Testis (tissue), 2 donors: ENCODE measurements at regions not wholly inside any gene's neighbourhood (a gene's known extent, or its start where the extent isn't known, plus 50 kb on each side); places are given as distances from the start of the nearest gene placed in this dataset.

ENCODE experiments used
- DNase-seq: peaks from one replicate; pipeline ENCODE4 v3.0.0-alpha.2; 2019
- H3K27ac ChIP-seq, 2 donors: fragments of 200-600 bp; sonication (generic); one replicate each; pipeline ENCODE4 v1.5.1; 2019
- H3K27me3 ChIP-seq: fragments of 200-600 bp; sonication (generic); one replicate; pipeline ENCODE4 v1.5.1; 2019
- H3K36me3 ChIP-seq: fragments of 200-600 bp; sonication (generic); one replicate; pipeline ENCODE4 v1.5.1; 2017; ENCODE audit warnings: low read depth; ENCODE audit errors: missing control alignments
- H3K4me1 ChIP-seq: fragments of 200-600 bp; sonication (generic); one replicate; pipeline ENCODE4 v1.5.1; 2019
- H3K4me3 ChIP-seq, 2 donors: fragments of 200-600 bp; sonication (generic); one replicate each; pipeline ENCODE4 v1.5.1; 2017 to 2019
- H3K9me3 ChIP-seq: fragments of 200-600 bp; sonication (generic); one replicate; pipeline ENCODE4 v1.5.1; 2017
- CTCF ChIP-seq, 3 experiments: fragments of 450-650 bp in 2 of 3; fragments of 200-600 bp in 1 of 3; sonication (generic) in 1 of 3; IDR thresholded peaks; one replicate each; pipeline ENCODE4 v1.5.1; 2016 to 2019; ENCODE audit warnings: antibody characterized with exemption in 3 of 3, mild to moderate bottlenecking in 2 of 3, moderate library complexity in 1 of 3
- POLR2A ChIP-seq: fragments of 450-650 bp; IDR thresholded peaks from one replicate; pipeline ENCODE4 v1.6.1; 2017; ENCODE audit warnings: antibody characterized with exemption, mild to moderate bottlenecking, moderate library complexity
- WGBS, 2 donors: methylation state at CpG; one replicate each; pipeline ENCODE4 v1.1.5; 2018; 5-methylcytosine and 5-hydroxymethylcytosine counted together
- intact Hi-C: fragments of 100-400 bp; cut with DNase I; formaldehyde crosslinking; loops from one replicate; pipeline ENCODE4 v1.15.1; 2023; ENCODE audit warnings: low total_unique reads

DNA sequence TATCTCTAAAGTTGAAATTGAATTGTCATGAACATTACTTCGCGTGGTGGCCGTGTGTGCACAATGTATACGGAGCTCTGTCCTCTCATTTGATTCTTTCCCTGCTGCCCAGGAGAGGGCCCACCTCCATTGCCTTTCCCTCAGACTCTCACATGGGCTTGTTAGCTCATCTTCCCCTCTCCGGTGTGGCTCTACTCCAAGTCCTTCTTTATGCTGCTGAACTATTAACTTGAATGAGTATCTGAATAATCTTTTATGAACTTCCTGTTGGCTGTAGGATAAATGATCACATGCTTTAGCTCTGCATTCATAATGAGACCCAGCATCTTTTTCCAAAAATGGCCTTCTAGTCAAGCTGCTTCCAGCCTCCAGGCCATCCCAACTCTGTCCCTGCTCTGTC lies 68.8 kb upstream of the CLNK start:
- Histone ChIP-seq H3K4me3 (no peak overlapping the region), H3K27me3 (no peaks in the 10 kb centered on the region), H3K36me3 (no peaks in the 10 kb centered on the region), H3K9me3 (no peaks in the 10 kb centered on the region), H3K27ac (no peak overlapping the region), H3K4me1 (no peaks in the 10 kb centered on the region)
- WGBS, 2 donors, result 88 to 92% methylated on average over 5 of the region's 5 CpGs
- intact Hi-C loops, result no loop called here
- DNase-seq, result no peak
- no peak for TF ChIP-seq CTCF (IDR thresholded peaks at IDR 0.05)
- TF ChIP-seq POLR2A, result no peak

DNA sequence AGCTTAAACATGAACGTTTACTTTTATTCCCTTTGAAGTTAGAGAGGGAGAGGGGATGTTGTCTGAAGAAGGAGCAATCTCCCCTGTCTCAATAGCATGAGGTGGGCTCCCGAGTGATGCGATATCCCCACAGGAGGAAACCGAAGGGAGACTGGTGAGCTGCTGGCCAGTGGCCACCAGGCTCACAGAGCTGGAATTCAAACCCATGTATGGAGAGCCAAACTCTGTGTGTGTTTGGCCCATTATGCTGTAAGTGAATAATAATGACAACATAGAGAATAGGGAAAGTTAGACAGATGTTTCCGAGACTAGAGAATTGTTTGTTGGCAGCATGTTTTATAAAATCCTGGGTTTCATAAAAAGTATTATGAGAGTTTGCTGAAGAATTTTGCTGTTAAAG lies 66.1 kb upstream of the CLNK start:
- WGBS, 2 donors, result 39 to 48% methylated on average over 5 of the region's 5 CpGs
- no peaks in the 10 kb centered on the region for H3K4me1 ChIP-seq
- no peaks in the 10 kb centered on the region for H3K9me3 ChIP-seq
- intact Hi-C loops, result no loop called here
- no peak overlapping the region for H3K27ac ChIP-seq
- DNase-seq, result no peak
- H3K36me3 ChIP-seq, result no peaks in the 10 kb centered on the region
- H3K4me3 ChIP-seq, result no peak overlapping the region
- TF ChIP-seq POLR2A, result no peak
- no peak for TF ChIP-seq CTCF (IDR thresholded peaks at IDR 0.05)
- no peaks in the 10 kb centered on the region for H3K27me3 ChIP-seq

DNA sequence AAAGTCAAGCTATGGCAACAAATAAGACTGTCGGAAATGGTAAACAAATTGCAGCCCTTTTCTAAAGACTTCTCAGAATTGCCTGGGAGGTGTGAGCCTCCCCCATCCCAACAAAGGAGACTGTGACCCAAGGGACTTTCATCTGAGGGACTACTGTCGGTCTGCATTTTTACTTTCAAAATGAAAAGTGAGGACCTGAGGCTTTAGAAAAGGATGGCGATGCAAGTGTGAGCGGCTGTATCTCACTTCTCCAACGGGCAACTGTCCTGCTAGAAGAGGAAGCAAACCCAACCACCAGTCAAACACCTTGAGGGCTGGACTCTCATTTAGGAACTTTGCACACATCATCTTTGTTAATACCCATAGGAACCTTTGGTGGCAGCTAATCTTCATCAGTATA lies 62.6 kb upstream of the CLNK start:
- intact Hi-C loops, result no loop called here
- TF ChIP-seq POLR2A (no peak), CTCF (IDR thresholded peaks at IDR 0.05) (no peak)
- Histone ChIP-seq H3K9me3 (no peaks in the 10 kb centered on the region), H3K27ac (no peak overlapping the region), H3K36me3 (no peaks in the 10 kb centered on the region), H3K27me3 (no peaks in the 10 kb centered on the region), H3K4me1 (no peaks in the 10 kb centered on the region), H3K4me3 (no peak overlapping the region)
- WGBS, 2 donors, result 75 to 79% methylated on average over 5 of the region's 5 CpGs
- DNase-seq, result no peak

GRCh38 chr4:10746371-10747171 lies 62.0 kb upstream of the CLNK start:
- DNase-seq, result no peak
- WGBS, 2 donors, result 45 to 49% methylated on average over 3 of the region's 3 CpGs
- intact Hi-C loops, result no loop called here
- Histone ChIP-seq H3K9me3 (no peaks in the 10 kb centered on the region), H3K27ac (no peak overlapping the region), H3K36me3 (no peaks in the 10 kb centered on the region), H3K4me1 (no peaks in the 10 kb centered on the region), H3K4me3 (no peak overlapping the region), H3K27me3 (no peaks in the 10 kb centered on the region)
- TF ChIP-seq POLR2A, result no peak

DNA sequence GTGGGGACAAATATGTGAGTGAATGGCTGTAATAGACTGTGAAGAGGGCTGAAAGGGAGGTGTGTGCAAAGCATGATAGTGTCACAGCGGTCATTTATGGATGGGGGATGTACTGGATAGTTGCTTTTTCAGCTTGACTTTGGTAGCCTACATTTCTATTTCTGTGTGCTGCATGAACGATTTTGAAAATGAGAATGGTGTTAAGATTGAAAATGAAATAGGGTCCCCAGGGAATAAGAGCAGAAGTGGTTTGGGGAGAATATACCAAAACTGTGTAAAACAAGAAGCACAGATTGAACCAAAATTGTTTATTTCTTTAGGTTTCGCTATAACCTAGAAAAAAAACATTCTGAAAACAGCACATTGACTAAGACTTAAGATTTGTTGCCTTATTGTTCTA lies 58.8 kb upstream of the CLNK start:
- H3K36me3 ChIP-seq, result no peaks in the 10 kb centered on the region
- H3K27ac ChIP-seq, result no peak overlapping the region
- no peaks in the 10 kb centered on the region for H3K27me3 ChIP-seq
- H3K4me1 ChIP-seq, result no peaks in the 10 kb centered on the region
- DNase-seq, result no peak
- H3K4me3 ChIP-seq, result no peak overlapping the region
- 74 to 78% methylated on average over 3 of the region's 3 CpGs for WGBS, 2 donors
- no peaks in the 10 kb centered on the region for H3K9me3 ChIP-seq
- TF ChIP-seq POLR2A (no peak), CTCF (IDR thresholded peaks at IDR 0.05) (no peak)
- intact Hi-C loops, result no loop called here
